ENCODE measurements at regions not wholly inside any gene's neighbourhood (a gene's known extent, or its start where the extent isn't known, plus 50 kb on each side); places are given as distances from the start of the nearest gene placed in this dataset.

GRCh38 chr6:147867433-147868226 is 359.1 kb downstream of the SAMD5 start:
- no peak for DNase-seq (ENCODE audit: low read depth)

GRCh38 chr6:147868427-147869190 is 360.1 kb downstream of the SAMD5 start:
- no peak for DNase-seq (ENCODE audit: low read depth)

- no peak for DNase-seq (ENCODE audit: low read depth)
These were observed 360.7 kb downstream of the SAMD5 start for GRCh38 chr6:147869201-147869600.

GRCh38 chr6:147869869-147870268 is 361.4 kb downstream of the SAMD5 start:
- DNase-seq (ENCODE audit: low read depth): no peak

GRCh38 chr6:147870506-147871110 is 362.1 kb downstream of the SAMD5 start:
- DNase-seq (ENCODE audit: low read depth): no peak

- no peak for DNase-seq (ENCODE audit: low read depth)
These were observed 363.5 kb downstream of the SAMD5 start for GRCh38 chr6:147872002-147872401.

- DNase-seq (ENCODE audit: low read depth): no peak
These were observed 365.3 kb downstream of the SAMD5 start for GRCh38 chr6:147873816-147874215.

GRCh38 chr6:147874322-147874721 is 365.8 kb downstream of the SAMD5 start:
- DNase-seq (ENCODE audit: low read depth): no peak

GRCh38 chr6:147879031-147879580 is 370.6 kb downstream of the SAMD5 start:
- DNase-seq (ENCODE audit: low read depth): no peak

GRCh38 chr6:147881432-147881831 is 372.9 kb downstream of the SAMD5 start:
- no peak for DNase-seq (ENCODE audit: low read depth)

GRCh38 chr6:147888374-147888773 is 379.9 kb downstream of the SAMD5 start:
- no peak for DNase-seq (ENCODE audit: low read depth)

GRCh38 chr6:147891671-147892070 is 383.2 kb downstream of the SAMD5 start:
- no peak for DNase-seq (ENCODE audit: low read depth)

- no peak for DNase-seq (ENCODE audit: low read depth)
These were observed 384.0 kb downstream of the SAMD5 start for GRCh38 chr6:147892476-147892875.

- no peak for DNase-seq (ENCODE audit: low read depth)
These were observed 386.8 kb downstream of the SAMD5 start for GRCh38 chr6:147895272-147895671.

GRCh38 chr6:147900247-147900830 is 391.8 kb downstream of the SAMD5 start:
- DNase-seq (ENCODE audit: low read depth): no peak

- no peak for DNase-seq (ENCODE audit: low read depth)
These were observed 394.8 kb downstream of the SAMD5 start for GRCh38 chr6:147903321-147903720.

- DNase-seq (ENCODE audit: low read depth): no peak
These were observed 395.4 kb downstream of the SAMD5 start for GRCh38 chr6:147903931-147904330.

GRCh38 chr6:147904416-147904815 is 395.9 kb downstream of the SAMD5 start:
- DNase-seq (ENCODE audit: low read depth): no peak

- no peak for DNase-seq (ENCODE audit: low read depth)
These were observed 397.2 kb downstream of the SAMD5 start for GRCh38 chr6:147905711-147906110.

- DNase-seq (ENCODE audit: low read depth): no peak
These were observed 397.9 kb downstream of the SAMD5 start for GRCh38 chr6:147906361-147906760.

GRCh38 chr6:147909640-147910039 is 401.1 kb downstream of the SAMD5 start:
- DNase-seq (ENCODE audit: low read depth): no peak

- DNase-seq (ENCODE audit: low read depth): no peak
These were observed 401.8 kb downstream of the SAMD5 start for GRCh38 chr6:147910281-147910680.
